Cardiac muscle cell (in vitro differentiated cells and primary cell): ENCODE measurements at regions not wholly inside any gene's neighbourhood (a gene's known extent, or its start where the extent isn't known, plus 50 kb on each side); places are given as distances from the start of the nearest gene placed in this dataset.

Experiments
- DNase-seq, 2 donors: peaks; one replicate each; pipeline versions ENCODE4 v3.0.0 to v3.0.0-alpha.2; 2010 to 2017; ENCODE audit warnings: low read depth in 1 of 2, low spot score in 1 of 2
- H3K27ac ChIP-seq: fragments of 200-600 bp; sonication (generic); 2 replicates; pipeline ENCODE4 v1.5.1; 2016
- H3K27me3 ChIP-seq: fragments of 200-600 bp; sonication (generic); 2 replicates; pipeline ENCODE4 v1.6.0; 2016; ENCODE audit warnings: control low read depth
- H3K36me3 ChIP-seq: fragments of 200-600 bp; sonication (generic); 2 replicates; pipeline ENCODE4 v1.5.1; 2016; ENCODE audit warnings: control low read depth
- H3K4me1 ChIP-seq: fragments of 200-600 bp; sonication (generic); 2 replicates; pipeline ENCODE4 v1.8.1; 2017; ENCODE audit warnings: low read depth, mild to moderate bottlenecking, mixed run types
- H3K4me3 ChIP-seq: fragments of 200-600 bp; sonication (generic); 2 replicates; pipeline ENCODE4 v1.5.1; 2016; ENCODE audit warnings: mild to moderate bottlenecking
- H3K9me3 ChIP-seq: fragments of 200-600 bp; sonication (generic); 2 replicates; pipeline ENCODE4 v1.5.1; 2017; ENCODE audit warnings: low read depth, mild to moderate bottlenecking, control low read depth
- CTCF ChIP-seq: IDR thresholded peaks from 2 replicates; pipeline ENCODE4 v1.5.1; 2012; ENCODE audit warnings: low read depth, mild to moderate bottlenecking, low read length

GRCh38 chr3:15942462-15942861, 144.7 kb upstream of the ANKRD28 start:
- no peak for TF ChIP-seq CTCF
- Histone ChIP-seq H3K9me3 (no peaks in the 10 kb centered on the region), H3K4me3 (no peak overlapping the region), H3K4me1 (no peaks in the 10 kb centered on the region), H3K27me3 (no peaks in the 10 kb centered on the region), H3K27ac (no peak overlapping the region), H3K36me3 (no peaks in the 10 kb centered on the region)
- DNase-seq = no peak

- Histone ChIP-seq H3K27ac (no peak overlapping the region), H3K4me3 (no peak overlapping the region), H3K9me3 (no peaks in the 10 kb centered on the region), H3K4me1 (no peaks in the 10 kb centered on the region), H3K36me3 (no peaks in the 10 kb centered on the region), H3K27me3 (no peaks in the 10 kb centered on the region)
- DNase-seq = no peak
- no peak for TF ChIP-seq CTCF
Observed at GRCh38 chr3:15942936-15943335, 145.2 kb upstream of the ANKRD28 start.

GRCh38 chr3:15948388-15948787, 150.6 kb upstream of the ANKRD28 start:
- no peak overlapping the region for H3K27ac ChIP-seq
- TF ChIP-seq CTCF = no peak
- no peaks in the 10 kb centered on the region for H3K36me3 ChIP-seq
- H3K9me3 ChIP-seq = no peaks in the 10 kb centered on the region
- H3K4me3 ChIP-seq = no peak overlapping the region
- no peaks in the 10 kb centered on the region for H3K27me3 ChIP-seq
- no peak for DNase-seq
- no peaks in the 10 kb centered on the region for H3K4me1 ChIP-seq

GRCh38 chr3:15952543-15953175, 154.9 kb upstream of the ANKRD28 start:
- no peaks in the 10 kb centered on the region for H3K27me3 ChIP-seq
- no peak for TF ChIP-seq CTCF
- no peaks in the 10 kb centered on the region for H3K36me3 ChIP-seq
- no peaks in the 10 kb centered on the region for H3K9me3 ChIP-seq
- no peak overlapping the region for H3K27ac ChIP-seq
- H3K4me3 ChIP-seq = no peak overlapping the region
- DNase-seq = no peak
- peaks cover 4% of the 10 kb centered on the region for H3K4me1 ChIP-seq

- no peak overlapping the region for H3K4me3 ChIP-seq
- H3K9me3 ChIP-seq = no peaks in the 10 kb centered on the region
- peaks cover 4% of the 10 kb centered on the region for H3K4me1 ChIP-seq
- no peak for TF ChIP-seq CTCF
- H3K27me3 ChIP-seq = no peaks in the 10 kb centered on the region
- H3K36me3 ChIP-seq = no peaks in the 10 kb centered on the region
- H3K27ac ChIP-seq = no peak overlapping the region
- no peak for DNase-seq
Observed at GRCh38 chr3:15953841-15954240, 156.1 kb upstream of the ANKRD28 start.

GRCh38 chr3:15955968-15956367, 158.2 kb upstream of the ANKRD28 start:
- H3K4me3 ChIP-seq = no peak overlapping the region
- no peak overlapping the region for H3K27ac ChIP-seq
- TF ChIP-seq CTCF = no peak
- no peaks in the 10 kb centered on the region for H3K36me3 ChIP-seq
- DNase-seq = no peak
- no peaks in the 10 kb centered on the region for H3K9me3 ChIP-seq
- peaks cover 4% of the 10 kb centered on the region for H3K4me1 ChIP-seq
- no peaks in the 10 kb centered on the region for H3K27me3 ChIP-seq
